T-helper 17 cell (primary cell): ENCODE measurements at regions not wholly inside any gene's neighbourhood (a gene's known extent, or its start where the extent isn't known, plus 50 kb on each side); places are given as distances from the start of the nearest gene placed in this dataset.

Source experiments
- ATAC-seq: fragments of 150-1000 bp; cut with Tn5 transposase; 2 replicates; pipeline ENCODE4 v1.10.0; 2021; ENCODE audit warnings: mild to moderate bottlenecking, moderate library complexity
- DNase-seq, 3 donors: peaks; one replicate each; pipeline versions ENCODE4 v3.0.0 to v3.0.0-alpha.2; 2020 to 2021
- H3K9me3 ChIP-seq: one replicate; pipeline ENCODE4 v1.7.0; 2013; ENCODE audit warnings: low read length, mild to moderate bottlenecking; ENCODE audit not compliant: control insufficient read depth, poor library complexity, severe bottlenecking
- H3K27ac Mint-ChIP-seq: one replicate; pipeline ENCODE4 v1.8.0; 2022; ENCODE audit warnings: mild to moderate bottlenecking, moderate library complexity, mixed read lengths
- H3K27me3 Mint-ChIP-seq: one replicate; pipeline ENCODE4 v1.8.0; 2022; ENCODE audit warnings: mixed read lengths
- H3K36me3 Mint-ChIP-seq: one replicate; pipeline ENCODE4 v1.8.0; 2022; ENCODE audit warnings: low read depth, mixed read lengths
- H3K4me1 Mint-ChIP-seq: one replicate; pipeline ENCODE4 v1.8.0; 2022; ENCODE audit warnings: mild to moderate bottlenecking, mixed read lengths
- H3K4me3 Mint-ChIP-seq: one replicate; pipeline ENCODE4 v1.8.0; 2022; ENCODE audit warnings: mild to moderate bottlenecking, moderate library complexity, mixed read lengths

DNA sequence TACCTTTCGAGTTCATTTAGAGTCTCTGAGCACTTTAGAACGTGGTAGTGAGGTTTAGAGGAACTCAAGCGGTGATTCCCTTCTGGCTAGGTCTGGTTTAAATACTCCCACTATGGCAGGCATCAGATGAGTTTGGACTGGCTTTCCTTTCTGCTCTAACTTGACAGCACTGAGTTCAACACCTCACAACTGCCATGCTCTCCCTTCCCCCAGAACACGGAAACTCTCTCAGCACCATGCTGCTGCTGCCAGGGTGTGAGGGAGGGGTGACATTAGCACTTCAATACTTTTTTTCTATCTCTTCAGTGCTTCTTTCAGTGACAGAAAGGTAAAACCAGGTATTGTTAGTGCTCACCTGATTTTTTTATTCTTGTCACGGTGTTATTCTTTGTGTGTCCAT, 234.5 kb upstream of the AGTR2 start:
- no peaks in the 10 kb centered on the region for H3K9me3 ChIP-seq
- Mint-ChIP-seq H3K4me3 (no peak overlapping the region), H3K36me3 (no peaks in the 10 kb centered on the region), H3K27me3 (no peaks in the 10 kb centered on the region), H3K4me1 (no peaks in the 10 kb centered on the region), H3K27ac (no peak overlapping the region)
- no peak for ATAC-seq
- no peak for DNase-seq

DNA sequence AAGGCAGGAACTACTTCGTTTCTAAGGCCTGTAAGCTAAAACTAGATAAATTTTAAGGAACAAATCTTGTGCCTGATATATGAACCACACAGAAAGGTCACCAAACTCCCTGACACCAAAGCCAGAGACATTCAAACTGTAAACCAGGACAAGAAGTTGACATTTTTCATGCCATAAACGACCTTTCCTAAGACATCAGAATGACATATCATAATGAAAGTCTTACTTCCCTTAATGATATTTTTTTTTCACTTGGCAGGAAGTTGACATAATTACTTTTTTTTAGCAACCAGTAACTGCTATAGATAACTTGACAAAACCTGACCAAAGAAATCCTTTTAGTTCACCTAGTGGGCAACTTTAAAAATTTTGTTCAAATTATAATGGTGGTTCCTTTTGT, 231.5 kb upstream of the AGTR2 start:
- no peaks in the 10 kb centered on the region for H3K4me1 Mint-ChIP-seq
- no peaks in the 10 kb centered on the region for H3K27me3 Mint-ChIP-seq
- H3K4me3 Mint-ChIP-seq = no peak overlapping the region
- H3K36me3 Mint-ChIP-seq = no peaks in the 10 kb centered on the region
- H3K27ac Mint-ChIP-seq = no peak overlapping the region
- no peak for ATAC-seq
- DNase-seq = no peak
- H3K9me3 ChIP-seq = no peaks in the 10 kb centered on the region

DNA sequence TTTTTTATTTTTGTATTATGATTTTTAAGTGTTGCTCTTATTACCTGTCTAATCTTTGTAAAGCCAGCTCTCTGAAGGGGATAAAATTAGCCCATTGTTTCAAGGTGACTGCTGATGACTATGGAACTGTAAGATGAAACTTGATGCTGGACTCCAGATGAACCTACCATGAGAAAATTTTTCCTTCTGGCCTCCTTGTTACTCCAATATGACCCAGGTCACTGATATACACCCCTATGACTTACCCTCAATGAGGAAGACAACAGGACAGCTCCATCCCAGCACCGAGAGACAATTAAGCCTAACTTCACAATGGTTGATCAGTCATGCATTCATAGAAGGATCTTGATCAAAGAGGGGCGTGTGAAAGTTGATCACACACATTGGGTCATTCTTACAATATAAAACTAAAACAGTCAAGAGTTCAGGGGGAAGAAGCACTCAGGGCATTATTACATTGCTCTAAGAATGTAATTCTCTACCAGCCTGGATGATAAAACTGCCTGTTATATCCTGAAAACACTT, 230.8 kb upstream of the AGTR2 start:
- no peak overlapping the region for H3K4me3 Mint-ChIP-seq
- H3K4me1 Mint-ChIP-seq = no peaks in the 10 kb centered on the region
- DNase-seq (no peak), ATAC-seq (no peak)
- H3K27me3 Mint-ChIP-seq = no peaks in the 10 kb centered on the region
- H3K9me3 ChIP-seq = no peaks in the 10 kb centered on the region
- H3K36me3 Mint-ChIP-seq = no peaks in the 10 kb centered on the region
- H3K27ac Mint-ChIP-seq = no peak overlapping the region

DNA sequence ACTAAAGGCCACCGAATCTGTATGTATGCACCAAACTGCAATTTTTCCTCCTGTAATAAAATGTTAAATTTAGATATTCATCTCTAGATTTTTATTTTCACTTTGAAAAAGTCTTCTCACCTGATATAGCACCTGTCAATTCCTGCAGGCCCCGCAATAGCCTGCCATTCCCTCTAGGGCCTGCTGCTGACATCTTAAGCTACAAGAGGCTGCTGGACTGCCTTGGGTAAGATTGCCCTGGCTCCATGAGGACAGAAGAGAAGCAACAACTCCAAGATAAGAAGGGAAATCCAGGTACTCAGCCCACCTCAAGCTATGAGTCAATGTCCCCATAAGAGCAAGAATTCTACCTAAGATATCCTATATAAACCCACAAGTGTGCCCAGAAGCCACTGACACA, 230.2 kb upstream of the AGTR2 start:
- Mint-ChIP-seq H3K4me1 (no peaks in the 10 kb centered on the region), H3K27ac (no peak overlapping the region), H3K27me3 (no peaks in the 10 kb centered on the region), H3K4me3 (no peak overlapping the region), H3K36me3 (no peaks in the 10 kb centered on the region)
- ATAC-seq = no peak
- no peaks in the 10 kb centered on the region for H3K9me3 ChIP-seq
- no peak for DNase-seq

DNA sequence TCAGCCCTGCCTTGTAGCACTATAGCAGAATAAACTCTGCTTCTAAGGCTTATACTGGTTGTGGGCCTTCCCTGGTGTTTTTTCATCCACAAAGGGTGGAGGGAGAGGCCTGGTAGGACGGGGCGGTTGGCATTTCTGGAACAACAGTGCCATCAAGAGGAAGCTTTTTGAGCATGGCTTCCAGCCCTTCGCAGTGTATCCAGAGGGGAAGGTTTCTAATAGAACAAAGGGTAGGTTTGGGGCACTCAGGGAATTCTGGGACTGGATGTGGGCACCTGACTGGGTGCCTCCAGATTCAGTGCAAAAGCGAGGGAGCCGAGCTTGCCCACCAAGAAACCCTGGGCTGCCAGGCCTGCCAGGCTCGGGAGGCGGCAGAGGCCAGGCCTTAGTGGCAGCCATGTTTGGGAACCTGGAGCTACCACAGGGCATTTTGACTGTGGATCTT, 229.6 kb upstream of the AGTR2 start:
- no peaks in the 10 kb centered on the region for H3K27me3 Mint-ChIP-seq
- DNase-seq (no peak), ATAC-seq (no peak)
- H3K9me3 ChIP-seq = no peaks in the 10 kb centered on the region
- no peaks in the 10 kb centered on the region for H3K4me1 Mint-ChIP-seq
- H3K27ac Mint-ChIP-seq = no peak overlapping the region
- H3K36me3 Mint-ChIP-seq = no peaks in the 10 kb centered on the region
- no peak overlapping the region for H3K4me3 Mint-ChIP-seq

DNA sequence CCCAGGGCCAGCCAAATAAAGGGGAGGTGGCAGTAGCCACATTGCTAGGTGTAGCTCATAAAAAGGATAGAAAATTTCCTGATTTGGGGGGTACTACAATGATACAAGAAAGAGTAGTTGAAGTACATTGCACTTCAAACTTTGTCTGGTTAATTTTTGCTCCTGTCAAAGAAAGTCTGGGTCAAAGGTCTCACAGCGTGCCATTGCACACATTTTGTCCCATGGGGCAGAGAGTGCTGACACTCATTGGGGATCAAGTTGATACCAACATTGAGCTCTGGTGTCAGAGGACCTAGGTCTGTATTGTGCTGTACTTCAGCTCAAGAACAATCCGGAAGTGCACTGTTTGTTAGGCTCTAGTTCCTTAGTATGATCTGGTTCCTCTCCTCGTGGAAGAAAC, 229.2 kb upstream of the AGTR2 start:
- no peak for DNase-seq
- no peak overlapping the region for H3K27ac Mint-ChIP-seq

DNA sequence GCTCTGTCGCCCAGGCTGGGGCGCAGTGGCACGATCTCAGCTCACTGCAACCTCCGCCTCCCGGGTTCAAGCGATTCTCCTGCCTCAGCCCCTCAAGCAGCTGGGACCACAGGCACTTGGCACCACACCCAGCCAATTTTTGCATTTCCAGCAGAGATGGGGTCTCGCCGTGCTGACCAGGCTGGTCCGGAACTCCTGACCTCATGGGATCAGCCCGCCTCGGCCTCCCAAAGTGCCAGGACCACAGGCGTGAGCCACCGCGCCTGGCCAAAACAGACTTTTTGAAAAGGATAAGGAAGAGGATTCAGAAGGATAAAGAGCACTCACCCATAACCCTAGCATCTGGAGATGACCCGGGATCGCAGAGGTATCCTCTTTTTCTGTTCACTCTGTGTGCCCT, 224.5 kb upstream of the AGTR2 start:
- DNase-seq = no peak
- no peak for ATAC-seq
- no peaks in the 10 kb centered on the region for H3K27me3 Mint-ChIP-seq
- H3K9me3 ChIP-seq = no peaks in the 10 kb centered on the region
- H3K4me3 Mint-ChIP-seq = no peak overlapping the region
- H3K27ac Mint-ChIP-seq = no peak overlapping the region
- H3K4me1 Mint-ChIP-seq = no peaks in the 10 kb centered on the region
- no peaks in the 10 kb centered on the region for H3K36me3 Mint-ChIP-seq

More for the DNA sequence above, 229.2 kb upstream of the AGTR2 start:
- ATAC-seq = no peak
- no peaks in the 10 kb centered on the region for H3K9me3 ChIP-seq
- H3K4me3 Mint-ChIP-seq = no peak overlapping the region
- H3K4me1 Mint-ChIP-seq = no peaks in the 10 kb centered on the region
- no peaks in the 10 kb centered on the region for H3K27me3 Mint-ChIP-seq
- no peaks in the 10 kb centered on the region for H3K36me3 Mint-ChIP-seq

DNA sequence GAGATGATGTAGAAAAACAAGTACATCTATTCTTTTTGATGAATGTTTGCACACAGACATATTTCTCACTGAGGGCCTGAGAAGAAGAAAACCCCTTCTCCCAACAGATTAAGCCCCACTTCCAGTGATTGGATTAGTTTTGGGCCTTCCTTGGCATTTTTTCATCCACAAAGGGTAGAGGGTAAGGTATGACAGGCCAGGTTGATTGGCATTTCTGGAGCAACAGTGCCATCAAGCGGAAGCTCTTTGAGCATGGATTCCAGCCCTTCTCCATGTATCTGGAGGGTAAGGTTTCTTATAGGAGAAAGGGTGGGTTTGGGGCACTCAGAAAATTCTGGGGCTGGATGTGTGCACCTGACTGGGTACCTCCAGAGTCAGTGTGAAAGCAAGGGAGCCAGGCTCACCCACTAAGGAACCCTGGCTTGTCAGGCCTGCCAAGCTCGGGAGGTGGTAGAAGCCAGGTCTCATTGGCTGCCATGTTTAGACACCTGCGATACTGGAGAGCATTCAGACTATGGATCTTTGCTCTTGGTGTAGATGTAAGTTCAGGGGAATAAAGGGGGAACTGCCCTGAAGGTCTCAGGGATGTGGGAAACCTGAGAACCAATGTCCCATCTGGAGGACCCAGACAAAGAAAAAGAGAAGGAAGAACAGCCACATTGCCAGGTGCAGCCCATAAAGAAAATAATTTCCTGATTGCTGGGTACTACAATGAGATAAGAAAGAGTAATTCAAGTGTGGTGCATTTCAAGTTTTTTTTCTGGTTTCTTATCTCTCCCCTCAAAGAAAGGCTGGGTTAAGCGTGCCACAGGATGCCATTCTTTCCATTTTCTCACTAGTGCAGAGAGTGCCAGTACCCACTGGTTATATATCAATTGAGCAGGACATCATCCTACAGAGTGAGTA, 222.3 kb upstream of the AGTR2 start:
- H3K9me3 ChIP-seq = no peaks in the 10 kb centered on the region
- H3K27ac Mint-ChIP-seq = no peak overlapping the region
- no peak for DNase-seq
- ATAC-seq = no peak
- H3K36me3 Mint-ChIP-seq = no peaks in the 10 kb centered on the region
- no peaks in the 10 kb centered on the region for H3K27me3 Mint-ChIP-seq
- H3K4me1 Mint-ChIP-seq = no peaks in the 10 kb centered on the region
- no peak overlapping the region for H3K4me3 Mint-ChIP-seq

DNA sequence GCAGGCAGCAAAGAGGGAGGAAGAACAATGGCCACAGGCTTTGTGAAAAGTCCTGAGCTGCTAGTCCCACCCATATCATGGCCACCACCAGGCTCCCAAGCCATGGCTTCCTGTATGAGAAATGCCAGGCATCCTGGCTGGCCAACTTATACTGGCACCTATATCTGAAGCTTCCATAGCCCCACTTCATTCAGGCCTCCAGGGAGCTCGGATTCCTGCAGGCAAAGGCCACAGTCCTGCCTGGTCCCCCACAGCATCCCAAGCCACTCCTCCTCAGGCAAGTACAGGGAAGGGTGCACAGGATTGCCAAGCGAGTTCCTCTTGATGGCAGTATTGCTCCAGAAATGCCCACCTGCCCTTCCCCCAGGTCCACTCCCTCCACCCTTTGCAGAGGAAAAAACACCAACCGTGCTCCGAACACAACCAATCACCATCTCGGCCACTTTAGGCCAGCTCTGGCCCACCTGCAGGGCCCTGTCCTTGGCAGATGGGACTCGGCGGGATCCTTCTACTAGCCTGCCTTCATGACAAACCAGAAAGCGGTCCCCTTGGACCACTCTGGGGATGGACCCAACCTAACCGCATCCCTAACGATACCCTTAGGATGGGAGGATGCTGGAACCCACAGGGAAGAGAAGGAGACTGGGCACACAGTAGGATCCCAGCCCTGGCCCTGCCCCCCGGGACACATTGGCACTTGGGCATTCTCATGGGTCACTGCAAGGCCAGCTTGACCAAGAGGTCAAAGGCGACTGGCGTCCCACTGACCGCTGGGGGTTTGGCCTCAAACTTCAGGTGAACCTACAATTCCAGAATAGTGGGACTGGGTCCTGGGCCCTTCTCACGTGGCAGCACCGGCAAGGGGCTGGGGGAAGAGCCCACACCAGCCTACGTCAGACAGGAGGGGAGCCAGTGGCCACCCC, 220.4 kb upstream of the AGTR2 start:
- Mint-ChIP-seq H3K4me3 (no peak overlapping the region), H3K27me3 (no peaks in the 10 kb centered on the region), H3K36me3 (no peaks in the 10 kb centered on the region), H3K4me1 (no peaks in the 10 kb centered on the region), H3K27ac (no peak overlapping the region)
- no peak for DNase-seq
- no peaks in the 10 kb centered on the region for H3K9me3 ChIP-seq
- ATAC-seq = no peak

DNA sequence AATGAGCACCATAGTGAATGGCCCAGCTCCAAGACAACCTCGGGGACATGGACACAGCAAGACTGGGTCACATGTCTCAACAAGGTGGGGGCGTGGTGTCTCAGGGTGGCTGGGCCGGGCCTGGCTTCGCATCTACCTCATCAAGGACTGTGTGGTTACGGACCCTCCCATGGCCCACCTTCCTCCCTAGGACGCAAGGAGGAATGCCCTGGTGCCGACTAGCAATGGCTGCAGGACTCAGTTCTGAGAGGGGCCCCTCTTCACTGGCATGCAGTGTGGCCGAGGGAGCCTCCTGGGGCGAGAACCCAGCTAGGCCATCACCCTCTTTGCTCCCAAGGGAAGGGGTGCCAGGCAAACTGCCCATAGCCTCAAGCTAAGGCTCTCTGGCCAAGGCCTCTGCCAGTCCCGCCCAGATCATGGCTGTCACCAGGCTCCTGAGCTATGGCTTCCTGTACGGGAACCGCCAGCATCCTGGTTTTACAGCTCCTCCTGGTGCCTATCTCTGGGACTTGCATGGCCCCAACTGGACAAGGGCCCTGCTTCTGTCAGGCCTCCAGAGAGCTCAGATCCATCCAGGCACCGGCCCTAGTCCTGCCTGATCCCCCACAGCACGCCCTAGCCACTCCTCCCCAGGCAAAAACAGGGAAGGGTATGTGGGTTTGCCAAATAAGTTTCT, 218.0 kb upstream of the AGTR2 start:
- H3K4me3 Mint-ChIP-seq = no peak overlapping the region
- H3K27me3 Mint-ChIP-seq = no peaks in the 10 kb centered on the region
- H3K4me1 Mint-ChIP-seq = no peaks in the 10 kb centered on the region
- H3K27ac Mint-ChIP-seq = no peak overlapping the region
- no peak for DNase-seq
- ATAC-seq = no peak
- no peaks in the 10 kb centered on the region for H3K36me3 Mint-ChIP-seq
- no peaks in the 10 kb centered on the region for H3K9me3 ChIP-seq

DNA sequence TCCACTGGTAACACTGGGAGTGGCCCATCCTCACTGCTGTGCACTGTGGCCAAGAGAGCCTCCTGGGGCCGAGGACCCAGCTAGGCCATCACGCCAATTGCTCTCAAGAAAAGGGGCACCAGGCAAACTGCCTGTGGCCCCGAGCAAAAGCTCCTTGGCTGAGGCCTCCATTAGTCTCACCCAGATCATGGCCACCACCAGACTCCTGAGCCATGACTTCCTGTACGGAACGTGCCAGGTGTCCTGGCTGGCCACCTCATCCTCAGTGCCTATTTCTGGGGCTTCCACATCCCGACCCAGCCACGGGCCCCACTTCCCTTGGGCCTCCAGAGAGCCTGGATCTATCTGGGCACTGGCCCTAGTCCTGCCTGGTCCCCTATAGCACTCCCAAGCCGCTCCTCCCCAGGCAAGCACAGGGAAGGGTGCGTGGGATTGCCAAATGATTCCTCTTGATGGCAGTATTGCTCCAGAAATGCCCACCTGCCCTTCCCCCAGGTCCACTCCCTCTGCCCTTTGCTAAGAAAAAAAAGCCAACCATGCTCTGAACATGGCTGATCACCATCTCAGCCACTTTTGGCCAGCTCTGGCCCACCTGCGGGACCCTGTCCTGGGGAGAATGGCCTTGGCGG, 212.6 kb upstream of the AGTR2 start:
- no peak for DNase-seq
- ATAC-seq = no peak
- Mint-ChIP-seq H3K27me3 (no peaks in the 10 kb centered on the region), H3K4me1 (no peaks in the 10 kb centered on the region), H3K27ac (no peak overlapping the region), H3K4me3 (no peak overlapping the region), H3K36me3 (no peaks in the 10 kb centered on the region)
- no peaks in the 10 kb centered on the region for H3K9me3 ChIP-seq

DNA sequence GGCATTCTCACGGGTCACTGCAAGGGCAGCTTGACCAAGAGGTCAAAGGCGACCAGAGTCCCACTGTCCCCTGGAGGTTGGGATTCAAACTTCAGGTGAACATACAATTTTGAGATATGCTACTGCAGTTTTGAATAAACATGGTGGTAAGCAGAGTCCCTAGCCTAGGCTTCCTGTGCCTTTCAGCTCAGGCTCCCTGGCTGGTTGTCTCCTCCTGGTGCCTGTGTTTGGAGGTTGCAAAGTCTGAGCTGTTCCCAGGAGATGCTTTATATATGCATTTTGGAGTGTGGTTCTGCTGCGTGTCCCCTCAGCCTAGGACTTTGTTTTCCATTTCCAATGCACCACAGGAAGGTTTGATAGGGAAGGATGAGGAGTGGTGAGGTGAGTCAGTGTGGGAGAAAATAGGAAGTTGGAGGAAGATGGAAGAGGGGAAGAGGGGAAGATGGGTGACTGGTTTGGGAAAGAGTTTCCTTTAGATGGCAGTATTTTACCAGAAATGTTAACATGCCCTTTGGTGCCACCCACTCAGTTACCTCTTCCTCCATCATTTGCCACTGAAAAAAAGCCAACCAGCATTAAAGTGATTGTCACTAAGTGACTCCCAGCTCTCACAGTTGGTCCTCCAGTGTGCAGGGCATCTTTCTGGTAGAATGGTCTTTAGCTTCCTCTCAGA, 211.7 kb upstream of the AGTR2 start:
- Mint-ChIP-seq H3K27ac (no peak overlapping the region), H3K27me3 (no peaks in the 10 kb centered on the region), H3K4me1 (no peaks in the 10 kb centered on the region), H3K4me3 (no peak overlapping the region), H3K36me3 (no peaks in the 10 kb centered on the region)
- ATAC-seq (no peak), DNase-seq (no peak)
- no peaks in the 10 kb centered on the region for H3K9me3 ChIP-seq
